HEK293 (cell line): ENCODE measurements at regions not wholly inside any gene's neighbourhood (a gene's known extent, or its start where the extent isn't known, plus 50 kb on each side); places are given as distances from the start of the nearest gene placed in this dataset.

Source experiments
- ATF2 ChIP-seq: fragments of 450-650 bp; formaldehyde crosslinking; IDR thresholded peaks from 2 replicates; pipeline ENCODE4 v1.5.1; 2016; ENCODE audit warnings: missing biosample characterization, missing genetic modification characterization, low read depth
- KLF9 ChIP-seq: fragments of 450-650 bp; formaldehyde crosslinking; IDR thresholded peaks from 2 replicates; pipeline ENCODE4 v1.5.1; 2016; ENCODE audit warnings: missing biosample characterization, missing genetic modification characterization, low read depth
- MYNN ChIP-seq: fragments of 450-650 bp; formaldehyde crosslinking; IDR thresholded peaks from 2 replicates; pipeline ENCODE4 v1.5.1; 2016; ENCODE audit warnings: missing biosample characterization, missing genetic modification characterization, borderline replicate concordance
- REPIN1 ChIP-seq: fragments of 450-650 bp; formaldehyde crosslinking; IDR thresholded peaks from 2 replicates; pipeline ENCODE4 v1.5.1; 2017; ENCODE audit warnings: missing biosample characterization, missing genetic modification characterization, low read depth
- ZNF114 ChIP-seq: fragments of 450-650 bp; formaldehyde crosslinking; IDR thresholded peaks from 2 replicates; pipeline ENCODE4 v1.5.0; 2017; ENCODE audit warnings: missing biosample characterization, missing genetic modification characterization
- ZNF133 ChIP-seq: fragments of 450-650 bp; formaldehyde crosslinking; IDR thresholded peaks from 2 replicates; pipeline ENCODE4 v1.5.1; 2016; ENCODE audit warnings: missing biosample characterization, missing genetic modification characterization

- TF ChIP-seq KLF9 (tag by site-specific recombination) (no peak), MYNN (tag by site-specific recombination) (no peak), REPIN1 (tag by site-specific recombination) (no peak), ZNF133 (tag by site-specific recombination) (no peak), ATF2 (no peak), ZNF114 (tag by site-specific recombination) (no peak)
Observed at GRCh38 chr6:169313347-169314010, 59.8 kb upstream of the THBS2 start.
